ENCODE measurements at regions not wholly inside any gene's neighbourhood (a gene's known extent, or its start where the extent isn't known, plus 50 kb on each side); places are given as distances from the start of the nearest gene placed in this dataset.
"Not testable (repeated sequence)": the region's sequence is repeated elsewhere in the genome, so short reads cannot be mapped to it uniquely, and the experiment has no call there.

GRCh38 chr13:109995578-109995977 lies 209.2 kb upstream of the IRS2 start:
- Mint-ChIP-seq H3K4me1 (ENCODE audit: low read depth) (peaks cover 14% of the 10 kb centered on the region), H3K36me3 (ENCODE audit: low read depth) (no peaks in the 10 kb centered on the region), H3K27me3 (no peaks in the 10 kb centered on the region), H3K9me3 (peaks cover 7% of the 10 kb centered on the region), H3K4me3 (no peak overlapping the region), H3K27ac (no peak overlapping the region)
- intact Hi-C loops (cut with micrococcal nuclease), result loop anchor here (10.0 kb wide), 1 partner anchor 851 kb away; no protein-coding TSS in a partner anchor

- Mint-ChIP-seq H3K36me3 (ENCODE audit: low read depth) (no peaks in the 10 kb centered on the region), H3K27me3 (peaks cover 1% of the 10 kb centered on the region), H3K9me3 (peaks cover 7% of the 10 kb centered on the region), H3K27ac (no peak overlapping the region), H3K4me3 (no peak overlapping the region), H3K4me1 (ENCODE audit: low read depth) (no peaks in the 10 kb centered on the region)
- intact Hi-C loops (cut with micrococcal nuclease), result loop anchor here (10.0 kb wide), 1 partner anchor 845 kb away; no protein-coding TSS in a partner anchor
Measured at GRCh38 chr13:109990296-109990695, 203.9 kb upstream of the IRS2 start.

- Mint-ChIP-seq H3K27me3 (peaks cover 1% of the 10 kb centered on the region), H3K27ac (no peak overlapping the region), H3K4me3 (no peak overlapping the region), H3K9me3 (peaks cover 7% of the 10 kb centered on the region), H3K4me1 (ENCODE audit: low read depth) (no peaks in the 10 kb centered on the region), H3K36me3 (ENCODE audit: low read depth) (no peaks in the 10 kb centered on the region)
- intact Hi-C loops (cut with micrococcal nuclease), result loop anchor here (10.0 kb wide), 1 partner anchor 845 kb away; no protein-coding TSS in a partner anchor
Measured at GRCh38 chr13:109989686-109990085, 203.3 kb upstream of the IRS2 start.

- intact Hi-C loops (cut with micrococcal nuclease), result no loop called here
- H3K4me3 Mint-ChIP-seq, result no peak overlapping the region
- no peaks in the 10 kb centered on the region for H3K4me1 Mint-ChIP-seq (ENCODE audit: low read depth)
- peaks cover 1% of the 10 kb centered on the region for H3K27me3 Mint-ChIP-seq
- no peak overlapping the region for H3K27ac Mint-ChIP-seq
- peaks cover 7% of the 10 kb centered on the region for H3K9me3 Mint-ChIP-seq
- H3K36me3 Mint-ChIP-seq (ENCODE audit: low read depth), result no peaks in the 10 kb centered on the region
Measured at GRCh38 chr13:109989155-109989554, 202.8 kb upstream of the IRS2 start.

GRCh38 chr13:109986851-109987250 lies 200.5 kb upstream of the IRS2 start:
- H3K27ac Mint-ChIP-seq, result no peak overlapping the region
- intact Hi-C loops (cut with micrococcal nuclease), result no loop called here
- no peaks in the 10 kb centered on the region for H3K36me3 Mint-ChIP-seq (ENCODE audit: low read depth)
- H3K9me3 Mint-ChIP-seq, result no peaks in the 10 kb centered on the region
- no peak overlapping the region for H3K4me3 Mint-ChIP-seq
- H3K27me3 Mint-ChIP-seq, result peaks cover 1% of the 10 kb centered on the region
- no peaks in the 10 kb centered on the region for H3K4me1 Mint-ChIP-seq (ENCODE audit: low read depth)

- Mint-ChIP-seq H3K9me3 (no peaks in the 10 kb centered on the region), H3K27ac (no peak overlapping the region), H3K36me3 (ENCODE audit: low read depth) (no peaks in the 10 kb centered on the region), H3K27me3 (peaks cover 1% of the 10 kb centered on the region), H3K4me3 (no peak overlapping the region), H3K4me1 (ENCODE audit: low read depth) (no peaks in the 10 kb centered on the region)
- intact Hi-C loops (cut with micrococcal nuclease), result no loop called here
Measured at GRCh38 chr13:109985871-109986450, 199.6 kb upstream of the IRS2 start.

- Mint-ChIP-seq H3K27ac (no peak overlapping the region), H3K4me3 (no peak overlapping the region), H3K4me1 (ENCODE audit: low read depth) (no peaks in the 10 kb centered on the region), H3K9me3 (no peaks in the 10 kb centered on the region), H3K36me3 (ENCODE audit: low read depth) (no peaks in the 10 kb centered on the region), H3K27me3 (peaks cover 1% of the 10 kb centered on the region)
- intact Hi-C loops (cut with micrococcal nuclease), result no loop called here
Measured at GRCh38 chr13:109983447-109983846, 197.1 kb upstream of the IRS2 start.

- Mint-ChIP-seq H3K9me3 (no peaks in the 10 kb centered on the region), H3K27ac (no peak overlapping the region), H3K4me1 (ENCODE audit: low read depth) (no peaks in the 10 kb centered on the region), H3K36me3 (ENCODE audit: low read depth) (no peaks in the 10 kb centered on the region), H3K4me3 (no peak overlapping the region), H3K27me3 (peaks cover 1% of the 10 kb centered on the region)
- intact Hi-C loops (cut with micrococcal nuclease), result no loop called here
Measured at GRCh38 chr13:109981000-109981399, 194.6 kb upstream of the IRS2 start.

- H3K36me3 Mint-ChIP-seq (ENCODE audit: low read depth); H3K4me3 Mint-ChIP-seq; H3K4me1 Mint-ChIP-seq (ENCODE audit: low read depth); H3K9me3 Mint-ChIP-seq; intact Hi-C loops (cut with micrococcal nuclease); H3K27ac Mint-ChIP-seq; H3K27me3 Mint-ChIP-seq: not testable (repeated sequence)
Measured at GRCh38 chr13:109979676-109980075, 193.3 kb upstream of the IRS2 start.

- Mint-ChIP-seq H3K9me3 (no peaks in the 10 kb centered on the region), H3K36me3 (ENCODE audit: low read depth) (no peaks in the 10 kb centered on the region), H3K27me3 (no peaks in the 10 kb centered on the region), H3K4me3 (no peak overlapping the region), H3K4me1 (ENCODE audit: low read depth) (no peaks in the 10 kb centered on the region), H3K27ac (no peak overlapping the region)
- intact Hi-C loops (cut with micrococcal nuclease), result no loop called here
Measured at GRCh38 chr13:109979228-109979627, 192.8 kb upstream of the IRS2 start.

- no peaks in the 10 kb centered on the region for H3K36me3 Mint-ChIP-seq (ENCODE audit: low read depth)
- H3K4me1 Mint-ChIP-seq (ENCODE audit: low read depth), result no peaks in the 10 kb centered on the region
- H3K27me3 Mint-ChIP-seq, result no peaks in the 10 kb centered on the region
- H3K9me3 Mint-ChIP-seq, result no peaks in the 10 kb centered on the region
- H3K4me3 Mint-ChIP-seq, result no peak overlapping the region
- intact Hi-C loops (cut with micrococcal nuclease), result no loop called here
- no peak overlapping the region for H3K27ac Mint-ChIP-seq
Measured at GRCh38 chr13:109977212-109977968, 191.0 kb upstream of the IRS2 start.

- no peaks in the 10 kb centered on the region for H3K9me3 Mint-ChIP-seq
- no peak overlapping the region for H3K27ac Mint-ChIP-seq
- no peaks in the 10 kb centered on the region for H3K36me3 Mint-ChIP-seq (ENCODE audit: low read depth)
- no peaks in the 10 kb centered on the region for H3K4me1 Mint-ChIP-seq (ENCODE audit: low read depth)
- H3K27me3 Mint-ChIP-seq, result no peaks in the 10 kb centered on the region
- intact Hi-C loops (cut with micrococcal nuclease), result no loop called here
- H3K4me3 Mint-ChIP-seq, result no peak overlapping the region
Measured at GRCh38 chr13:109976206-109976997, 190.0 kb upstream of the IRS2 start.

- Mint-ChIP-seq H3K27ac (no peak overlapping the region), H3K4me3 (no peak overlapping the region), H3K27me3 (no peaks in the 10 kb centered on the region), H3K4me1 (ENCODE audit: low read depth) (no peaks in the 10 kb centered on the region), H3K36me3 (ENCODE audit: low read depth) (no peaks in the 10 kb centered on the region), H3K9me3 (peaks cover 12% of the 10 kb centered on the region)
- intact Hi-C loops (cut with micrococcal nuclease), result no loop called here
Measured at GRCh38 chr13:109974354-109974753, 188.0 kb upstream of the IRS2 start.

GRCh38 chr13:109973279-109973678 lies 186.9 kb upstream of the IRS2 start:
- intact Hi-C loops (cut with micrococcal nuclease), result no loop called here
- H3K4me3 Mint-ChIP-seq, result no peak overlapping the region
- H3K27me3 Mint-ChIP-seq, result no peaks in the 10 kb centered on the region
- H3K27ac Mint-ChIP-seq, result no peak overlapping the region
- no peaks in the 10 kb centered on the region for H3K36me3 Mint-ChIP-seq (ENCODE audit: low read depth)
- H3K4me1 Mint-ChIP-seq (ENCODE audit: low read depth), result no peaks in the 10 kb centered on the region
- peaks cover 13% of the 10 kb centered on the region for H3K9me3 Mint-ChIP-seq

All from dendritic cell treated with granulocyte-macrophage colony-stimulating factor and Interleukin-4, amounts not matched to agents 40 ng/mL and 50 ng/mL, for 4 days (primary cell).